Endodermal cell (in vitro differentiated cells): ENCODE measurements at regions not wholly inside any gene's neighbourhood (a gene's known extent, or its start where the extent isn't known, plus 50 kb on each side); places are given as distances from the start of the nearest gene placed in this dataset.

Experiments
- DNase-seq: peaks from one replicate; pipeline ENCODE4 v3.0.0-alpha.2; 2017
- H3K27ac ChIP-seq: 2 replicates; pipeline ENCODE4 v1.5.1; 2013; ENCODE audit warnings: mild to moderate bottlenecking, low read depth, low read length, moderate library complexity
- H3K27me3 ChIP-seq: 2 replicates; pipeline ENCODE4 v1.6.1; 2013; ENCODE audit warnings: mild to moderate bottlenecking, low read length, moderate library complexity; ENCODE audit not compliant: insufficient read depth, control insufficient read depth, poor library complexity, severe bottlenecking
- H3K36me3 ChIP-seq: 2 replicates; pipeline ENCODE4 v1.7.0; 2013; ENCODE audit warnings: mild to moderate bottlenecking, low read length, moderate library complexity; ENCODE audit not compliant: control insufficient read depth, insufficient read depth
- H3K4me1 ChIP-seq: one replicate; pipeline ENCODE4 v1.7.0; 2013; ENCODE audit warnings: low read length; ENCODE audit not compliant: control insufficient read depth, insufficient read depth
- H3K4me3 ChIP-seq: 2 replicates; pipeline ENCODE4 v1.5.1; 2013; ENCODE audit warnings: mild to moderate bottlenecking, low read length, moderate library complexity
- H3K9ac ChIP-seq: 2 replicates; pipeline ENCODE4 v1.6.1; 2013; ENCODE audit warnings: mild to moderate bottlenecking, low read length, moderate library complexity; ENCODE audit not compliant: poor library complexity, severe bottlenecking; ENCODE audit errors: extremely low read depth
- H3K9me3 ChIP-seq: 2 replicates; pipeline ENCODE4 v1.6.1; 2013; ENCODE audit warnings: mild to moderate bottlenecking, low read length, moderate library complexity; ENCODE audit not compliant: control insufficient read depth
- H3K27ac Mint-ChIP-seq: 2 replicates; pipeline ENCODE4 v1.8.0; 2020; ENCODE audit warnings: mixed read lengths
- H3K27me3 Mint-ChIP-seq: 2 replicates; pipeline ENCODE4 v1.8.0; 2021; ENCODE audit warnings: mild to moderate bottlenecking, mixed read lengths; ENCODE audit not compliant: insufficient read depth
- H3K36me3 Mint-ChIP-seq: 2 replicates; pipeline ENCODE4 v1.8.0; 2020; ENCODE audit warnings: low read depth, mixed read lengths
- H3K4me1 Mint-ChIP-seq: 2 replicates; pipeline ENCODE4 v1.8.0; 2020; ENCODE audit warnings: mixed read lengths
- H3K4me3 Mint-ChIP-seq: 2 replicates; pipeline ENCODE4 v1.8.0; 2020; ENCODE audit warnings: mild to moderate bottlenecking, moderate library complexity, mixed read lengths
- H3K9me3 Mint-ChIP-seq: 2 replicates; pipeline ENCODE4 v1.8.0; 2020; ENCODE audit warnings: mild to moderate bottlenecking, mixed read lengths
- CTCF ChIP-seq: fragments of 200-600 bp; sonication (generic); conservative IDR thresholded peaks from 2 replicates; pipeline ENCODE4 v1.5.0; 2021; ENCODE audit warnings: antibody characterized with exemption, mild to moderate bottlenecking
- WGBS, 2 experiments: methylation state at CpG; one replicate each; pipeline versions ENCODE4 v1.1.5 to v1.1.7; 2013; ENCODE audit warnings: missing lambda C conversion rate in 2 of 2, mixed read lengths in 1 of 2; ENCODE audit not compliant: insufficient coverage in 1 of 2, insufficient read length in 1 of 2; 5-methylcytosine and 5-hydroxymethylcytosine counted together

- Histone ChIP-seq H3K9me3 (no peaks in the 10 kb centered on the region), H3K9ac (no peak overlapping the region), H3K27ac (no peak overlapping the region), H3K4me1 (peaks cover 3% of the 10 kb centered on the region), H3K4me3 (no peak overlapping the region), H3K27me3 (peaks cover 24% of the 10 kb centered on the region), H3K36me3 (no peaks in the 10 kb centered on the region)
- H3K4me1 Mint-ChIP-seq = peaks cover 14% of the 10 kb centered on the region
- peaks cover 17% of the 10 kb centered on the region for H3K27me3 Mint-ChIP-seq
- TF ChIP-seq CTCF = no peak
- no peaks in the 10 kb centered on the region for H3K36me3 Mint-ChIP-seq
- H3K4me3 Mint-ChIP-seq = no peak overlapping the region
- no peak overlapping the region for H3K27ac Mint-ChIP-seq
- 83% methylated on average over 2 of the region's 2 CpGs; no CpG with 5 or more reads in 1 of the 2 experiments for WGBS, 2 experiments
- no peaks in the 10 kb centered on the region for H3K9me3 Mint-ChIP-seq
- DNase-seq = no peak
Observed at GRCh38 chr5:61279725-61280124, 52.3 kb upstream of the ZSWIM6 start.

GRCh38 chr5:61280205-61280604, 51.9 kb upstream of the ZSWIM6 start:
- no peak for DNase-seq
- H3K27me3 ChIP-seq = peaks cover 24% of the 10 kb centered on the region
- Mint-ChIP-seq H3K9me3 (no peaks in the 10 kb centered on the region), H3K4me3 (no peak overlapping the region), H3K27ac (no peak overlapping the region), H3K27me3 (peaks cover 17% of the 10 kb centered on the region), H3K36me3 (no peaks in the 10 kb centered on the region), H3K4me1 (peaks cover 14% of the 10 kb centered on the region)
- no peak overlapping the region for H3K9ac ChIP-seq
- H3K4me3 ChIP-seq = no peak overlapping the region
- no peak overlapping the region for H3K27ac ChIP-seq
- no peaks in the 10 kb centered on the region for H3K36me3 ChIP-seq
- peaks cover 3% of the 10 kb centered on the region for H3K4me1 ChIP-seq
- H3K9me3 ChIP-seq = no peaks in the 10 kb centered on the region
- no peak for TF ChIP-seq CTCF

- Mint-ChIP-seq H3K27ac (no peak overlapping the region), H3K4me1 (peaks cover 10% of the 10 kb centered on the region), H3K9me3 (peaks cover 4% of the 10 kb centered on the region), H3K36me3 (no peaks in the 10 kb centered on the region), H3K4me3 (no peak overlapping the region), H3K27me3 (peaks cover 17% of the 10 kb centered on the region)
- peaks cover 4% of the 10 kb centered on the region for H3K9me3 ChIP-seq
- H3K4me1 ChIP-seq = peaks cover 3% of the 10 kb centered on the region
- no peak overlapping the region for H3K9ac ChIP-seq
- no peak overlapping the region for H3K27ac ChIP-seq
- H3K27me3 ChIP-seq = peaks cover 24% of the 10 kb centered on the region
- no peak overlapping the region for H3K4me3 ChIP-seq
- H3K36me3 ChIP-seq = no peaks in the 10 kb centered on the region
- 88 to 95% methylated on average over 2 of the region's 2 CpGs for WGBS, 2 experiments
- no peak for DNase-seq
- no peak for TF ChIP-seq CTCF
Observed at GRCh38 chr5:61280761-61281427, 51.2 kb upstream of the ZSWIM6 start.
